Gastroesophageal sphincter (tissue), 3 donors: ENCODE measurements at regions not wholly inside any gene's neighbourhood (a gene's known extent, or its start where the extent isn't known, plus 50 kb on each side); places are given as distances from the start of the nearest gene placed in this dataset.
"Not testable (repeated sequence)": the region's sequence is repeated elsewhere in the genome, so short reads cannot be mapped to it uniquely, and the experiment has no call there.

Experiments used
- POLR2A ChIP-seq, 2 donors: fragments of 450-650 bp; IDR thresholded peaks; one replicate each; pipeline ENCODE4 v1.6.1; 2017; ENCODE audit warnings: antibody characterized with exemption in 2 of 2, mild to moderate bottlenecking in 2 of 2, moderate library complexity in 1 of 2
- TF ChIP-seq, protein P1 (sequence below), 4 experiments: fragments of 200-600 bp in 2 of 4; fragments of 450-650 bp in 2 of 4; sonication (generic) in 1 of 4; IDR thresholded peaks; one replicate each; pipeline ENCODE4 v1.5.1; 2017 to 2019; ENCODE audit warnings: antibody characterized with exemption in 4 of 4, mild to moderate bottlenecking in 2 of 4, moderate library complexity in 2 of 4

DNA sequence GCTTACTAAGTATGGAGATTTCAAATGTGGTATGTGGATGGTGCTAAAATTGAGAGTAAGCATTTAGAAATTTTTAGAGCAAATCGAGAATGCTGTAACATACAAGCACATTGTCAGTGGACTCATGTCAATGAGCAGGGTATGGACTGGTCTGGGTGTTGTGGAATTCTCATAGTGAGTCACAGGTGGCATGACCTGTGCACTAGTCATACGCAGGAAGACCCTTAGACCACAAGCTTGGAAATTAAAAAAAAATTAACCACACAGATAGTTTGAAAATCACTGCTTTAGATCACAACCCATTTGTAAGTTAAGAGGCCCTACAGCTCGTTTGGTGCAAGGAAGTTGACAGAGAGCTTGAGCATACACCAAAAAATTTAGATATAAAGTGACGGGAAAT lies 102.9 kb upstream of the NBPF19 start:
- TF ChIP-seq, protein P1, sequence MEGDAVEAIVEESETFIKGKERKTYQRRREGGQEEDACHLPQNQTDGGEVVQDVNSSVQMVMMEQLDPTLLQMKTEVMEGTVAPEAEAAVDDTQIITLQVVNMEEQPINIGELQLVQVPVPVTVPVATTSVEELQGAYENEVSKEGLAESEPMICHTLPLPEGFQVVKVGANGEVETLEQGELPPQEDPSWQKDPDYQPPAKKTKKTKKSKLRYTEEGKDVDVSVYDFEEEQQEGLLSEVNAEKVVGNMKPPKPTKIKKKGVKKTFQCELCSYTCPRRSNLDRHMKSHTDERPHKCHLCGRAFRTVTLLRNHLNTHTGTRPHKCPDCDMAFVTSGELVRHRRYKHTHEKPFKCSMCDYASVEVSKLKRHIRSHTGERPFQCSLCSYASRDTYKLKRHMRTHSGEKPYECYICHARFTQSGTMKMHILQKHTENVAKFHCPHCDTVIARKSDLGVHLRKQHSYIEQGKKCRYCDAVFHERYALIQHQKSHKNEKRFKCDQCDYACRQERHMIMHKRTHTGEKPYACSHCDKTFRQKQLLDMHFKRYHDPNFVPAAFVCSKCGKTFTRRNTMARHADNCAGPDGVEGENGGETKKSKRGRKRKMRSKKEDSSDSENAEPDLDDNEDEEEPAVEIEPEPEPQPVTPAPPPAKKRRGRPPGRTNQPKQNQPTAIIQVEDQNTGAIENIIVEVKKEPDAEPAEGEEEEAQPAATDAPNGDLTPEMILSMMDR (IDR thresholded peaks at IDR 0.05) = not testable (repeated sequence)
- TF ChIP-seq POLR2A (IDR thresholded peaks at IDR 0.05) = not testable (repeated sequence)
